HG02885 (cell line): ENCODE measurements at regions not wholly inside any gene's neighbourhood (a gene's known extent, or its start where the extent isn't known, plus 50 kb on each side); places are given as distances from the start of the nearest gene placed in this dataset.
"Not testable (repeated sequence)": the region's sequence is repeated elsewhere in the genome, so short reads cannot be mapped to it uniquely, and the experiment has no call there.

Experiments
- ATAC-seq: cut with Tn5 transposase; IDR thresholded peaks from one replicate; pipeline ENCODE4 v1.9.1; 2021; ENCODE audit warnings: mild to moderate bottlenecking; ENCODE audit not compliant: unreplicated experiment, poor library complexity

- ATAC-seq: no peak
These were observed 1102.8 kb upstream of the SEL1L start for GRCh38 chr14:82636426-82636825.

GRCh38 chr14:82641050-82641540 lies 1107.4 kb upstream of the SEL1L start:
- no peak for ATAC-seq

GRCh38 chr14:82642425-82642824 lies 1108.8 kb upstream of the SEL1L start:
- no peak for ATAC-seq

- ATAC-seq: no peak
These were observed 1113.6 kb upstream of the SEL1L start for GRCh38 chr14:82647088-82647810.

GRCh38 chr14:82655770-82656169 lies 1122.1 kb upstream of the SEL1L start:
- ATAC-seq: no peak

GRCh38 chr14:82657186-82657675 lies 1123.6 kb upstream of the SEL1L start:
- no peak for ATAC-seq

GRCh38 chr14:82661258-82661657 lies 1127.6 kb upstream of the SEL1L start:
- ATAC-seq: no peak

- ATAC-seq: no peak
These were observed 1133.4 kb upstream of the SEL1L start for GRCh38 chr14:82667006-82667405.

GRCh38 chr14:82667501-82667900 lies 1133.8 kb upstream of the SEL1L start:
- no peak for ATAC-seq

GRCh38 chr14:82676403-82676802 lies 1142.8 kb upstream of the SEL1L start:
- no peak for ATAC-seq

GRCh38 chr14:82689948-82690347 lies 1156.3 kb upstream of the SEL1L start:
- no peak for ATAC-seq

GRCh38 chr14:82691191-82691590 lies 1157.5 kb upstream of the SEL1L start:
- not testable (repeated sequence) for ATAC-seq

GRCh38 chr14:82694820-82695219 lies 1161.2 kb upstream of the SEL1L start:
- ATAC-seq: no peak

- no peak for ATAC-seq
These were observed 1170.6 kb upstream of the SEL1L start for GRCh38 chr14:82704218-82704617.

GRCh38 chr14:82710267-82710841 lies 1176.7 kb upstream of the SEL1L start:
- peak; percentile 80 for ATAC-seq

GRCh38 chr14:82719617-82720016 lies 1186.0 kb upstream of the SEL1L start:
- ATAC-seq: no peak

- no peak for ATAC-seq
These were observed 1186.8 kb upstream of the SEL1L start for GRCh38 chr14:82720431-82720830.

- ATAC-seq: no peak
These were observed 1187.3 kb upstream of the SEL1L start for GRCh38 chr14:82720946-82721345.

GRCh38 chr14:82724316-82724715 lies 1190.7 kb upstream of the SEL1L start:
- no peak for ATAC-seq

- ATAC-seq: no peak
These were observed 1191.6 kb upstream of the SEL1L start for GRCh38 chr14:82725213-82725612.

- no peak for ATAC-seq
These were observed 1197.9 kb upstream of the SEL1L start for GRCh38 chr14:82731526-82731925.

GRCh38 chr14:82740547-82740946 lies 1206.9 kb upstream of the SEL1L start:
- no peak for ATAC-seq
